Fibroblast of lung (primary cell): ENCODE measurements at regions not wholly inside any gene's neighbourhood (a gene's known extent, or its start where the extent isn't known, plus 50 kb on each side); places are given as distances from the start of the nearest gene placed in this dataset.

Experiments used
- DNase-seq, 2 donors: peaks; one replicate each; pipeline versions ENCODE4 v3.0.0 to v3.0.0-alpha.2; 2010; ENCODE audit warnings: low read depth in 2 of 2
- H2AFZ ChIP-seq: 2 replicates; pipeline ENCODE4 v1.5.1; 2012; ENCODE audit warnings: low read length, control low read depth, inconsistent platforms
- H3K27ac ChIP-seq: 2 replicates; pipeline ENCODE4 v1.5.1; 2011; ENCODE audit warnings: low read length, control low read depth; ENCODE audit not compliant: insufficient read depth
- H3K27me3 ChIP-seq: 2 replicates; pipeline ENCODE4 v1.5.1; 2011; ENCODE audit warnings: mild to moderate bottlenecking, low read length; ENCODE audit not compliant: control insufficient read depth, insufficient read depth
- H3K36me3 ChIP-seq: 2 replicates; pipeline ENCODE4 v1.5.1; 2011; ENCODE audit warnings: low read length; ENCODE audit not compliant: control insufficient read depth, insufficient read depth
- H3K4me1 ChIP-seq: 2 replicates; pipeline ENCODE4 v1.5.1; 2011; ENCODE audit warnings: low read length; ENCODE audit not compliant: control insufficient read depth, insufficient read depth; ENCODE audit errors: extremely low read depth
- H3K4me2 ChIP-seq: 2 replicates; pipeline ENCODE4 v1.5.1; 2011; ENCODE audit warnings: low read length, control low read depth; ENCODE audit not compliant: insufficient read depth; ENCODE audit errors: extremely low read depth
- H3K4me3 ChIP-seq, 4 experiments: fragments of 200-600 bp in 1 of 4; sonication (generic) in 1 of 4; replicated peaks in 1 of 4; 2 replicates each; pipeline ENCODE4 v1.5.1; 2011 to 2016; ENCODE audit warnings: low read length in 4 of 4, low read depth in 3 of 4, mild to moderate bottlenecking in 3 of 4, control low read depth in 2 of 4, inconsistent platforms in 1 of 4, mixed read lengths in 1 of 4; ENCODE audit not compliant: insufficient read depth in 1 of 4; ENCODE audit errors: control extremely low read depth in 1 of 4
- H3K79me2 ChIP-seq: 2 replicates; pipeline ENCODE4 v1.5.1; 2012; ENCODE audit warnings: mild to moderate bottlenecking, low read length, inconsistent platforms; ENCODE audit not compliant: control insufficient read depth, insufficient read depth
- H3K9ac ChIP-seq: 2 replicates; pipeline ENCODE4 v1.5.1; 2011; ENCODE audit warnings: mild to moderate bottlenecking, low read length, control low read depth; ENCODE audit not compliant: insufficient read depth
- H3K9me3 ChIP-seq: 2 replicates; pipeline ENCODE4 v1.5.1; 2012; ENCODE audit warnings: low read depth, low read length; ENCODE audit not compliant: control insufficient read depth, insufficient read depth
- H4K20me1 ChIP-seq: 2 replicates; pipeline ENCODE4 v1.5.1; 2011; ENCODE audit warnings: low read length; ENCODE audit not compliant: control insufficient read depth, insufficient read depth; ENCODE audit errors: extremely low read depth
- EZH2 ChIP-seq: IDR thresholded peaks from 2 replicates; pipeline ENCODE4 v1.5.1; 2012; ENCODE audit warnings: low read length, control low read depth, mild to moderate bottlenecking; ENCODE audit errors: missing control alignments
- TF ChIP-seq, protein P1 (sequence below), 2 donors: IDR thresholded peaks in 1 of 2; conservative IDR thresholded peaks in 1 of 2; 1 replicate in 1 of 2; 2 replicates in 1 of 2; pipeline ENCODE4 v1.5.1; 2011 to 2012; ENCODE audit warnings: low read length in 2 of 2, control low read depth in 1 of 2, inconsistent platforms in 1 of 2, low read depth in 1 of 2, mild to moderate bottlenecking in 1 of 2

DNA sequence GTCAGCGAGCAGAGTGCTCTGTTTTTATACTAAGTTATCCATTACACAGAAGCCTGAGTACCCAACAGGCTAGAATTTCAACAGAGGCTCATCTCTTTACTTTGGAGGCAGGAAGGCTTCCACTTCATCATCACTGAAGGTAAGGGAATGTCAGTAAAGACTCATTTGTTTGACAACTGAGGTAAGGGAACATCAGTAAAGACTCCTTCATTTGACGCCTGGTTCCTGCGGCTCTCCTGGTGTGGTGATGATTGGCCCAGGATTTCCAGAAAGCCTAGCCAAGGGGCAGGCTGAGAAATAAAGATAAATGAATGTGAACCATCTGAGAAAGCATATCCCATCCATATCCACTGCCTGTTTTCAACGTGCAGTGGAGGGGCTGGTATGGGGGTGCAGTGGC lies 244.6 kb upstream of the ECI2 start:
- Histone ChIP-seq H3K4me1 (no peaks in the 10 kb centered on the region), H3K9me3 (no peaks in the 10 kb centered on the region), H4K20me1 (no peaks in the 10 kb centered on the region), H3K9ac (no peak overlapping the region), H3K4me2 (no peak overlapping the region), H3K27me3 (no peaks in the 10 kb centered on the region), H3K27ac (no peak overlapping the region), H2AFZ (no peak overlapping the region), H3K36me3 (no peaks in the 10 kb centered on the region), H3K79me2 (no peaks in the 10 kb centered on the region), H3K4me3 (no peak overlapping the region)
- no peak for TF ChIP-seq EZH2
- TF ChIP-seq, protein P1, sequence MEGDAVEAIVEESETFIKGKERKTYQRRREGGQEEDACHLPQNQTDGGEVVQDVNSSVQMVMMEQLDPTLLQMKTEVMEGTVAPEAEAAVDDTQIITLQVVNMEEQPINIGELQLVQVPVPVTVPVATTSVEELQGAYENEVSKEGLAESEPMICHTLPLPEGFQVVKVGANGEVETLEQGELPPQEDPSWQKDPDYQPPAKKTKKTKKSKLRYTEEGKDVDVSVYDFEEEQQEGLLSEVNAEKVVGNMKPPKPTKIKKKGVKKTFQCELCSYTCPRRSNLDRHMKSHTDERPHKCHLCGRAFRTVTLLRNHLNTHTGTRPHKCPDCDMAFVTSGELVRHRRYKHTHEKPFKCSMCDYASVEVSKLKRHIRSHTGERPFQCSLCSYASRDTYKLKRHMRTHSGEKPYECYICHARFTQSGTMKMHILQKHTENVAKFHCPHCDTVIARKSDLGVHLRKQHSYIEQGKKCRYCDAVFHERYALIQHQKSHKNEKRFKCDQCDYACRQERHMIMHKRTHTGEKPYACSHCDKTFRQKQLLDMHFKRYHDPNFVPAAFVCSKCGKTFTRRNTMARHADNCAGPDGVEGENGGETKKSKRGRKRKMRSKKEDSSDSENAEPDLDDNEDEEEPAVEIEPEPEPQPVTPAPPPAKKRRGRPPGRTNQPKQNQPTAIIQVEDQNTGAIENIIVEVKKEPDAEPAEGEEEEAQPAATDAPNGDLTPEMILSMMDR (conservative IDR thresholded peaks at IDR 0.05 in 1 of 2, IDR thresholded peaks at IDR 0.05 in 1 of 2; ENCODE audit: low read depth in 1 of 2, low read length in 2 of 2) = no peak
- no peak for DNase-seq

DNA sequence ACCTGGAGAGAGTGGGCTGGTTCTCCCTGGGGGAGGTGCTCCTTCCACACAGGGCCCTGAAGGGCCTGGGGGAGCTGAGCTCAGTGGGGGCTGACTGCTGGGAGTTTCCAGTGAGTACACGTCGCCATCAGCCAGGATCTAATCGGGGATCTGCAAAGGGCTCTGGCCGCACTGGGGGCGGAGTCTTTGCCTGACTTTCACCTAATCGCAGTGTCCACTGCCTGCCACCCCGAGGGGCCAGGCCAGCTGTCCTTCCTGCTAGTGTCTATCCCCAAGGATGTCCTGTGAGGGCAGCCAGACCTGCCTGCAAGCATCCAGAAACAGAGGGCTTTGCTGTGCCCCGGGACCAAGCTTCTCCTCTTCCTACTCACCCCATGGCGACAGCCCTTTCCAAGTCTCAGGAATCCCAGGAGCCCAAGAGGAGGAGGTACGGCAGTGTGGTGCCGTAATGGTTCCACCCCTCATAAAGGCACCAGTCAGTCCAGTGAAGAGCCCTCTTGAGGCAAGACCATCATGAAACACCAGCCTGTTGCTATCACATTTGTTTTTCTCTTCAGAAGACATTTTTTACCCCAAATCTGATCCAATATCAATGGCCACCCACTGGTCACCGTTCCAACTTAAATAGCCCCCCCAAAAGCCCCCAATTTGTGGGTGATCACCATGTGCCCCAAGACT lies 243.1 kb upstream of the ECI2 start:
- no peak overlapping the region for H3K4me3 ChIP-seq
- no peaks in the 10 kb centered on the region for H3K27me3 ChIP-seq
- no peaks in the 10 kb centered on the region for H3K4me1 ChIP-seq
- H3K9ac ChIP-seq = no peak overlapping the region
- no peaks in the 10 kb centered on the region for H4K20me1 ChIP-seq
- no peak for TF ChIP-seq EZH2
- TF ChIP-seq, protein P1 (conservative IDR thresholded peaks at IDR 0.05 in 1 of 2, IDR thresholded peaks at IDR 0.05 in 1 of 2; ENCODE audit: low read depth in 1 of 2, low read length in 2 of 2) = no peak
- DNase-seq = no peak
- H3K79me2 ChIP-seq = no peaks in the 10 kb centered on the region
- no peaks in the 10 kb centered on the region for H3K36me3 ChIP-seq
- no peaks in the 10 kb centered on the region for H3K9me3 ChIP-seq
- no peak overlapping the region for H3K4me2 ChIP-seq
- H3K27ac ChIP-seq = no peak overlapping the region
- no peak overlapping the region for H2AFZ ChIP-seq

DNA sequence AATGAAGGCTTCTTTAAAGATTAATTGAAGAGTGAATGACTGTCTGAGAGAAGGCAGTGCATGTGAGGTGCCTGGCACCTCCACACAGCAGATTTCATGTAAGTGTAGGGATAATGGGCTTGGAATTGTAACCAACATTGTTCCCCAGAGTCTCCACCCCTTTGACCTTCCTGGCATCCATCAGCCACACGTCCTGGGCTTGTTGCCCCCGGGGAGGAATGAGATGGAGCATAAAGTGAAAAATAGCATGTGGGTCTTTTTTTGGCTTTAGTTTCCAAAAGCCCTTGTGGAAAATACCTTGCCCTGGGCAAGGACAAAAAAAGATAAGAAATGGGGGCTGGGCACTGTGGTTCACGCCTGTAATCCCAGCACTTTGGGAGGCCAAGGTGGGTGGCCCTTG lies 242.2 kb upstream of the ECI2 start:
- no peaks in the 10 kb centered on the region for H3K9me3 ChIP-seq
- H4K20me1 ChIP-seq = no peaks in the 10 kb centered on the region
- TF ChIP-seq EZH2 = no peak
- TF ChIP-seq, protein P1 (conservative IDR thresholded peaks at IDR 0.05 in 1 of 2, IDR thresholded peaks at IDR 0.05 in 1 of 2; ENCODE audit: low read depth in 1 of 2, low read length in 2 of 2) = no peak
- H3K27me3 ChIP-seq = no peaks in the 10 kb centered on the region
- H3K36me3 ChIP-seq = no peaks in the 10 kb centered on the region
- H3K4me1 ChIP-seq = no peaks in the 10 kb centered on the region
- no peaks in the 10 kb centered on the region for H3K79me2 ChIP-seq
- no peak overlapping the region for H3K27ac ChIP-seq
- H3K4me2 ChIP-seq = no peak overlapping the region
- DNase-seq = no peak
- no peak overlapping the region for H2AFZ ChIP-seq
- no peak overlapping the region for H3K4me3 ChIP-seq
- no peak overlapping the region for H3K9ac ChIP-seq
